Heart left ventricle (tissue), 13 donors: ENCODE measurements at regions not wholly inside any gene's neighbourhood (a gene's known extent, or its start where the extent isn't known, plus 50 kb on each side); places are given as distances from the start of the nearest gene placed in this dataset.

ENCODE experiments used
- CTCF ChIP-seq, 12 donors: fragments of 200-600 bp; sonication (generic) in 4 of 12; IDR thresholded peaks; one replicate each; pipeline versions ENCODE4 v1.5.0 to v1.8.0; 2018 to 2022; ENCODE audit warnings: antibody characterized with exemption in 12 of 12, mild to moderate bottlenecking in 5 of 12
- POLR2A ChIP-seq, 2 donors: fragments of 450-650 bp; IDR thresholded peaks; one replicate each; pipeline ENCODE4 v1.6.1; 2017; ENCODE audit warnings: antibody characterized with exemption in 2 of 2, mild to moderate bottlenecking in 2 of 2, moderate library complexity in 2 of 2
- donor health status: ischemic (EF 13 %, LVEDD 7.1; RV severe dilation, severe dysfunction).
- donor health status: DM: no; HTN: yes; CAD: no.
- donor health status: DM: no; HTN: no; CAD: no.
- donor health status: ischemic (EF 25% LVEDD 6.9; RV normal size, moderate dysfunction).
- donor health status: ischemic (EF 25% LVEDD 5.7; RV mildly dilated, moderate dysfunction).
- donor health status: ischemic (EF 35%, LVEDD 5.7; RV mildly dilated, moderate dysfunction).
- donor health status: nonischemic (EF 11% LVEDD 7.7; RV severe dilation, severe dysfunction).
- donor health status: DM: yes; HTN: yes; CAD: no.
- donor health status: PGD.
- donor health status: ischemic (EF 29% LVEDD 5.4; RV normal size, mild dysfunction).
- donor health status: nonischemic (EF 23%, LVEDD 6.1; RV moderate dilation, normal function).

GRCh38 chr13:36531746-36532486, 99.6 kb downstream of the CCNA1 start:
- TF ChIP-seq CTCF (IDR thresholded peaks at IDR 0.05) (no peak), POLR2A (IDR thresholded peaks at IDR 0.05) (no peak)
